Erythroblast (primary cell): ENCODE measurements at regions not wholly inside any gene's neighbourhood (a gene's known extent, or its start where the extent isn't known, plus 50 kb on each side); places are given as distances from the start of the nearest gene placed in this dataset.

Experiments used
- GATA1 ChIP-seq: IDR thresholded peaks from 2 replicates; pipeline ENCODE4 v1.6.1; 2011; ENCODE audit warnings: low read depth, mild to moderate bottlenecking, control low read depth, low read length, moderate library complexity
- POLR2A ChIP-seq: IDR thresholded peaks from 2 replicates; pipeline ENCODE4 v1.6.1; 2011; ENCODE audit warnings: mild to moderate bottlenecking, low read length

- TF ChIP-seq POLR2A (no peak), GATA1 (no peak)
Measured at GRCh38 chrX:137431693-137432488, 134.0 kb upstream of the ZIC3 start.
